NCI-H1436 (cell line): ENCODE measurements at regions not wholly inside any gene's neighbourhood (a gene's known extent, or its start where the extent isn't known, plus 50 kb on each side); places are given as distances from the start of the nearest gene placed in this dataset.

Source experiments
- DNase-seq: peaks from one replicate; lab custom pipeline; 2025; lab: John Stamatoyannopoulos, UW

DNA sequence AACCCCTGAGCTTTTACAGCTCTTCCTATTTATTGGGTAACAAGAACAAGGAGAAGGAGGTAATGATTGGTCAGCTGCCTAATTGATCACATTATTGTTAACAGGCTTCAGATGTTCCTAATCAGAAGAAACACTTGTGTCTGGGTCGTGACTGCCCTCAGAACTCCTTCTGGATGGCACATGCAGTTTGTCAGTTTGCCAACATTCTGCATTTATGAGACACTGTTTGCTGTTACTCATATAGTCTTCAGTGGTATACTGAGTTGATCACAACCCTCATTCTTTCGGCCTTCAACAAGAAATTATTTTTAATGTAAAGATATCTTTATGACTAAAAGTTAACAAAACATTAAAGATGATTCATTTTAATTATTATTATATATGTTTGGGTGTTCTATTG is 95.7 kb upstream of the DOCK10 start:
- no peak for DNase-seq

DNA sequence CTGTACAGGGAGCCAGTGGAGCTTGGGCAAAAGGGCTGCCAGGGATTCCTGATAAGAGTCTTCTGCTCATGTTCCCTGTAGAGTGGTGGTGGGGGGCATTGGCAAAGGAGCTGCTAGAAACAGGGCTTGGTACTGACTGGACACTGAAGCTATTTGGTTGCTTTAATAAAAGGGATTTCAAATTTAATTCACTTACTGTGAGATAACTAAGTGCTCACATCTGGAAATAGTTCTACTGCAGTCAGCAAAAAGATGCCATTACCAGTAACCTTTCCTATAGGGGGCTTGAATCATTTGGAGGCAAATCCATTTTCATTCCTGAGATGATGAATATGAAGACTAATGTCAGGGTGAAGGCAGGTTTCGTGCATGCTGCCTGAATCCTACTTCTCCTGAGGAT is 94.3 kb upstream of the DOCK10 start:
- no peak for DNase-seq

DNA sequence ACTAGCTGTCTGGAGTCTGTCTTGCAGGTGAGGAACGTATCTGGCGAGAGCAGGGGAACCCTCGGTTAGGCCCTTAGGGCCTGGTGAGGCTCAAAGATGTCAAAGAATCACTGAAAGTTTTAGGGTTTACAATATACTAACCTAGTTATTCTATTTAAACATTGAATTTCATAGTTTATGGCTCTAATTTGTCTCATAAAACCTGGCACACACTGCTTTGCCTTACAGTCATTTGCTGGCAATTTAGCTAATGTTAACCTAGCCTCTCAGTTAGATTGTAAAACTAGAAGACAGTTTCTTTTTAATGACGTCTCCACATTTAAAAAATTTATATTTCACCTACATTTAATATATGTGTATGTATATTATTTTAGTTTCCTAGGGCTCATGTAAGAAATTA is 89.6 kb upstream of the DOCK10 start:
- no peak for DNase-seq

DNA sequence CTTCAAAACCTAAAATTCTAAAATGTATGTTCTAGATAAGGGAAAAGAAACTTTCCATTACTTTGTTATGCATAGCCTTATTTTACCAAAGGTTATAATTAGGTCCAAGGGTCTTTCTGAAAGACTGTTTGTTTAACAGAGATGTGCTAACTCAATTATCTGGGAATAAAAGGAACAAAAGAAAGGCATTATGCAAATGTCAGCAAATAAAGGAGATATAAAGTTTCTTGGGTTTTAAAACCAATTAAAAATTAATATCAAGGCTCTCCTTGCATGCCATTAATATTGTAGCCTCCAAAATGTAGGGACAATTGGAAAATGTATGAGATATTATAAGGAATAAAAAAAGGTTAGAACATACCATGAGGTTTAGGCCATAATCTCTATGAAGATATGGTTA is 87.8 kb upstream of the DOCK10 start:
- DNase-seq = no peak

DNA sequence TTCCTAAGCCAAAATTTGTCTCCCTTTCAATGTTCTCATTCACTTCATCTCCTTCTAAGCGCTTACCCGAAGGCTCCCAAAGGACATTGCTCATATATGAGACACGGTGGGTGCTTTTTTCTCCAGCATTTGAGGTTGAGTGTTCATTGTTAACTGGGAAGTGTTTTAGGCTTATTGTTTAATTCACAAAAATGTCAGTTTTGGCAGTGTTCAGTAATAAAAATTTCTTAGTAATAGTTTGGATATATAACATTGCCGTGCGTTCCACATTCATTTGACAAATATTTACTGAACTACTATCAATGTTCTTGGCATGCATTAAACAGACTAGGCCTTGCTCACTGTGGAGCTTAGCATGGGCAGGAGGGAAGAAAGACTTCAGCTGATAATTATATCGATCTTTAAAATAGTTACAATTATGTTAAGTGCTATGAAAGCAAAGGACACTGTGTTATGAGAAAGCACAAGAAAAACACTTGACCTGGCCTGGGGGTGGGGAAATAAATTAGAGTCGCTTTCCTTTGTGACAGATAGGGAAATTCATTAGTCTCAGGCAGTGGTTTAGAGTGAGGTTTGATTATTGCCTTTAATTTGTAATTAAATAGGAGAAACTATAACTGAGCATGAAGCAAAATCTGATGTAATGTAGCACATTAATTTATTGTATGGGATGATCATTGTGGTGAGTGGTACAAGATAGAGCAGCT is 82.2 kb upstream of the DOCK10 start:
- peak; percentile 42 for DNase-seq

DNA sequence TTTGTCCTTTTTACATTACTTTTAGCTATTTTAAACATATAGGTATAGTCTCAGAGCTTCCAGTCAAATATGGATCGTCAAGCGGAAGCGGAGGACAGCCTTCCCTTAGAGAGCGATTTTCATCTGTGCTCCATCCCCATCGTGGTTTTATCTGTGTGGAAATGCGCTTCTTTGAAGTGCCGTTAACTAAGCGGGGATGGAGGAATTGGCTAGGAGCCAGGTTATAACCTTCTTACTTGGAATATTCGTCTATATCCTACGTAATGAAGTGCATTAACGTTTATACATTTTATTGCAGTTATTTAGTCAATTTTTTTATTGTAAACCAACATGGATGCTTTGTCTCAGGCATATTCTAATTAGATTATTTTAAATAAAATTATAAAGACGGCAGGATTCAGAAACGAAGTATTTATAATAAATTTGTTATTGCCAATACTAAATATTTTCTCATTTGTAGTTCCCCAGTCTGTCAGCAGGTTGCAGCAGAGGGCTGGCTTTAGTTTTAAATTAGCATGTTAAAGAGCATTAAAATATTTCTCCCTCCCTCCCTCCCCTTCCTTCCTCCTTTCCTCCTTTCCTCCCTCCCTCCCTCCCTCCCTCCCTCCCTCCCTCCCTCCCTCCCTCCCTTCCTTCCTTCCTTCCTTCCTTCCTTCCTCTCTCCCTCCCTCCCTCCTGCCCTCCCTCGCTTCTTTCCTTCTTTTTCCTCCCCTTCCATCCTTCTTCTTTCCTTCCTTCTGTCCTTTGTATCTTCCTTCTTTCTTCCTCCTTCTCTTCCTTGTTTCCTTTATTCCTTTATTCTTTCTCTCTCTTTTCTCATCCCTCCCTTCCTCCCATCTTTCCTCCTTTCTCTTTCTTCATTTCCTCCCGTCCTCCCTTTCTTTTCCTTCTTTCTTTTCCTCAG is 80.6 kb upstream of the DOCK10 start:
- peak; percentile 47 for DNase-seq

DNA sequence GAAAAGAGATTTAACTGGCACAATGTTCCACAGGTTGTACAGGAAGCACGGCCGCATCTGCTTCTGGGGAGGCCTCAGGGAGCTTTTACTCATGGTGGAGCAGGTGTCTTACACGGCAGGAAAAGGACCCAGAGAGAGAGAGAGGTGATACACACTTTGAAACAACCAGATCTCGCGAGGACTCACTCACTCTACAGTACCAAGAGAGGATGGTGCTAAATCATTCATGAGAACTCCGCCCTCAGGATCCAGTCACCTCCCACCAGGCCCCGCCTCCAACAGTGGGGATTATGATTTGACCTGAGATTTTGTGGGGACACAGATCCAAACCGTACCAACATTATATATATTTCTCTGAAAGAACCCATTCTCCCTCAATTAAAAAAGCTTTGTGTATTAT is 79.7 kb upstream of the DOCK10 start:
- peak; percentile 22 for DNase-seq

DNA sequence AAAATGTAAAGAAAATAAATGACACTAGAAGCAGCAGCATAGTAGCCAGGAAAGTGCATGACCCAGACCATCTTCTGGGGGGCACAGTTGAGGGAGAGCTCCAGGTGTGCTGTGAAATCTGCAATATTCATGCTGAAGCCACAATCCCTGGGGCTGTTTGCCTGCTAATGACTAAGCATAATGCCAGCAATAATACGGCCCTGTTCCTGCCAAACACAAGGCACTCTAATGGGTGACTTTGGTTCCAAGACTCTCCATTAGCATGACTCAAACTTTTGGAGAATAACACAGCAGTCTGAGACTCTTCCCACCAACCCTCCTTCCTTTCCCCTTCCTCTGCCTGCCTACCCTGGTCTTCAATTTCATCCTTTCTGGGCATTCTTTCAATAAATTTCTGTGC is 77.9 kb upstream of the DOCK10 start:
- DNase-seq = peak; percentile 20

DNA sequence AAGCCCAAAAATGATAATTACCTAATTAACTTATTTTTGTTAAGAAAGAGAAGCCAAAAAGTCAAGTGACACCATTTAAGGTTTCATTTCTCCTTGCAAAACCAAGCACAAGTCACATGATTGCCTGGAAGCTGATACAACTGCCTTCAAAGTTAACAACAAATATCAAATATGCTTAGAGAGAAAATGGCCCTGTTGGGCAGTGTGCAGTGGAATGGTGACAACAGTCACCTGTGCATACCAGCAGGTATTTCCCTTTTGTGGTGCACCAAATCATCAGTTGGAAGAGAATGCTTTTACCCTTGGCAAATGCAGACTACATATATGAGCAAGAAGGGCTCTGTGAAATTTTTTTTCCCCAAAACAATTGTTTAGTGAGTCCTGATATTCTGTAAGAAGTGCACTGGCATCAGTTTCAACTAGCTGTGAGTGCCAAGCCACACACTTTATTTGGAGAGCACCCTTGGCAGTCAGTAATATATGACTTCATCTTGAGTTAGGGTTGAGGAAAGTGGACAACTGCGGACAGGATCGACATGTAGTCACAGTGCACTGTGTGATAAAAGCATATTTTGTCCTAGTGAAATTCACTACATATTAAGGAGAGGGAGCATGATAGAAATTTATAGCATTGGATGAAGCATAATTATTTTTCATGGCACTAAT is 74.9 kb upstream of the DOCK10 start:
- DNase-seq = no peak

DNA sequence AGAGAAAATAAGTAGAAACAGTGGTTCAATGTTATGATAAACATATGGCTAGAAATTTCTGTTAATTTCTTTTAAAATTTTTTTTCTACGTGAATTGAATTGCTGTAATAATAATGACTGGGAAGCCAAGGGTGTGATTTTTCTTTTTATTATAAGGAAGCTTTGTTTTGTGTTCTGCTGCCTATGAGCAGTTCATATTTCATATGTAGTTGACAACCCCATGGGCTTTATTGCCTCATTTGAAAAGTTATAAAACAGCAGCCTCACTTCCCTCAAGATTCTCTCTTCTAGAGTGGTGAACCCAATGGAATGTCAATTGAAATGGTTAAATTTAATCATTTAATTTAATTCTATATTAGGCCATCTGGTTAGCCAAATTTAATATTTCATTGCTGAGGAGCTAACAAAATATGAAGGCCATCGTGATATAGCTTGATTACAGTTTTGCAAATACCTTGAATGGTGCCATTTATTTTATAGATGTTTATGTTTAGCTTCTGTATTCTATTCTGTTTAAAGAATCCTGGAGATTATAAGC is 72.6 kb upstream of the DOCK10 start:
- no peak for DNase-seq

DNA sequence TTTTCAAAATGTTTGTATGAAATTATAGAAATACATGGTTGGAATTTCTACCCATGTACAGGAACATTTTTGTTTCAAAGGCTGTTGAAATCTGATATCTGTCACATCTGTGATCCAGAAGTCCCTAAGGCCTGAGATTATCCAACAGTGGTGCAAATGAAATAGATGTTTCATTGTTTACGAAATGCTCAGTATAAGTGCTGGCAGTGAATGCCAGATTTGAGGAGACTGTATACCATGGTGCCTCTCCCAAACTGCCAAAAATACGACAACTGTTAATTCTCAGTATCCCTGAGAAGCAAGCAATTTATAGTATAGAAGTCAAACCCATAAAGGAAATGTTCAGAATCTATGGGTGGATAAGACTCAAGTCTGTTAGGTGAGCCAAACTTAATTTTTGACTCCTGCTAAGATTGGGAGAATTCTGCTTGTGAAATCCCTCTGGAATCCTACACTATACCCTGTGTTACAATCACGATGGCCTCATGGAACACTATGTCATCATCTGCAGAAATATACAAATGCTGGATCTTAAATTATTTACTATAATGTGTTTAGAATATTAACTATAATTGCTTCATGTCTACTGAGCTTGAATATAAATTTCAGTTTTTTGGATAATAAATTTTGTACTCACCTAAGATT is 71.2 kb upstream of the DOCK10 start:
- DNase-seq = no peak

DNA sequence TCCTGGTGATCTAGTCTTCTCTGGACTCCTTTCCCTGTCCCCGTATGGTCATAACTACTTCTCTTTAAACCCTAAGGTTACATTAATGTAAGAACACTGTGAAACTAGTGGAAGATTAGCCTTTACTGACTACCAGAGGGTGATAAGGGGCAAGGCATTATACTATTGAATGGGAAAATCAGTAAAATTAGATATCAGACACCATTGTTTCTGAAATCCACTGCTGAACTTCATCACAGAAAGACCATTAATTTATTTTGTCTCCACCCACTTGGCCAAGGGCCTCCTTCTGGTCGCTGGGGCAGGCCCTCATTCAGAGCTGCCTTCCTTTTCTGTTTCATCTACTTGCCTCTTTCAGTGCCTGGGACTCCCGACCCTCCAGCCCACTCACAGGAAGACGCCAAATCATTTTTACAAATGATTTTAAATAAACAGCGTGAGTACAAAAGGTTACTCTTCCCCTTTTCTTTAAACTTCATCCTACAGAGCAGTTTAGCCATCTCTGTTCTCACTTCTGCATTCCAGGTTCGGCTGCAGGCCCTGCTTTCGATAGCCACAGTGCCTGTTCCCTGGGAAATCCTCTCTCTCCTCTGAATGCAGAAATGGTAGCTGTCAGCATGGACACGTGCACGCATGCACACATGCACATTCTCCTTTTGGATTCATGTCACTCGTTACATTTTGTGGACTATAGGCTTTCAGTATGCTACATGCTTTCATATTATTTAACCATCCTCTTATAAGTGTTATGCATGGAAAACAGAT is 70.3 kb upstream of the DOCK10 start:
- DNase-seq = no peak

DNA sequence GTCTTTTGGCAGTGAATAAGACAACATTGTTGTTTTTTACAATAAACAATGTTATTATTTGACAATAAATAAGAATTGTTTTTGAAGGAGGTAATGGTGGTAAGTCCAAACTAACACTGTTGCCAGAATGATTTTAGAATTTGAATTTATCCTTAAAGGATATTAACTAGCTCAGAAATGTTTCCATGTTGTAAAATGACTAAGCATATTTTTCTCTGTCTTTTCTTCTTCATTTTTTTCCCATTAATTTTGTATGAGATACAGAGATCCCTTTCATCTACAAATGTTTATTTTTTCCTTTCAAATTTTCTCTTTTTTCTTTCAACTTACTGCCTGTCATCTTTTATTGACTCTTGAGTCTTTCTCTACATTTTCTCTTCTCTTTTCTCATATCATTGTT is 66.5 kb upstream of the DOCK10 start:
- DNase-seq = no peak

DNA sequence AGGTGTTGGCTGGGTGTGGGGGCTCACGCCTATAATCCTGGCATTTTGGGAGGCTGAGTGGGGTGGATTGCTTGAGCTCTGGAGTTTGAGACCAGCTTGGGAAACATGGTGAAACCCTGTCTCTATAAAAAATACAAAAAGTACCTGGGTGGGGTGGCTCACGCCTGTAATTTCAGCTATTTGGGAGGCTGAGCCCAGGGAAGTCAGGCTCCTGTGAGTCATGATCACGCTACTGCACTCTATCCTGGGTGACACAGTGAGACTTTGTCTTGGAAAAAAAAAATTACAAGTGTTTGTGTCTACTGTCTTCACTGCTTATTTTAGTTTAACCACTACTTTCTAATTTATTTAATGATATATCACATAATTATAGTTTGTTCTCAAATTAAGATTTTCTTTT is 62.7 kb upstream of the DOCK10 start:
- no peak for DNase-seq

DNA sequence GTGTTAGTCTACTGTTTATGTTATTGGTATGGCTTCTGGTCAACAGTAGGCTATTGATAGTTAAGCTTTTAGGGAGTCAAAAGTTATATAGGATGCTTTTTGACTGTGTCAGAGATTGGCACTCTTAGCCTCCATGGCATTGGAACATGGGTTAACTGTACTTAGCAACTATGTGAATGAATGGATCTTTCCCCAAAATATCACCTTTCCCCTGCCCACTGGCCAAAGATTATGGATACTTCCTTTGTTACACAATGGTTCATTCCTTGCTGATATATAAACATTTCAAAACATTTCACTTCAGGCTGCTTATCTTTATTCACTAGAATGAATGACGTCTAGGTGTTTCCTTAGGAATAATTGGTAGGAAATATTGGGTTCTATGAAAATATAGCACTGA is 62.1 kb upstream of the DOCK10 start:
- DNase-seq = no peak

DNA sequence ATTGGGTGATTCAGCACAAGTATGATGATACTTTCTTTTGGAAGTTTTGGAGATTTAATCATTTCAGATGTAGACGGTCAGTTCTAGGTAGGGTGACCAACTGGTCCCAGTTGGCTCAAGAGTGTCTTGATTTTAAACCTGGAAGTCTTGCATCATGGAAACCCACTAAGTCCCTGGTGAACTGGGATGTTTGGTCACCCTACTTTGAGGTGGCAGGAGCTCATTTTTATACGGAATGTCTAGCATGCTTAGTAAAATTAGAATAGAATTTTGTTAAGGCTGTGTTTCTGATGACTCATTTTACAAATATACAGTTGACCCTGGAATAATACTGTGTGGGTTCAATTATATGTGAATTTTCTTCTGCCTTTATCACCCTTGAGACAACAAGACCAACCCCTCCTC is 61.5 kb upstream of the DOCK10 start:
- no peak for DNase-seq

DNA sequence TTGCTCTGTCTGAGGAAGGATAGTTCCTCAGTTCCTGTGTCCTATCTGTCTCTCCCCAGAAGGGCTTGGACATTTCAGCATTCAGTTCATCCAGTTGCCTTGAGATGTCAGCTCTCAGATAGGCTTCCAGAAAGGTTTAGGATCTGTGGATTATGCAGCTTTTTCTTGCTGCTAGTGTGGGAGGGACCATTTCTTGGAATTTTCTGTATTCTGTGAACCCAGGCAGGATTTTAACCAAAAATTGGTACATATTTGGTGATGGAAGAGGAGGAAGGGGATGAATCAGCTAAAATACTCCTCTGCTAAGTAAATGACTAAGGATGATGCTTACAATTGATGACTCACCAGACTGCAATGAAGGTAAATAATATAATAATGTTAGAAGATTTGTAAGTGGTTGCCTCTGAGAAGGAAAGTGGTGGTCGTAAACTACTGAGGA is 58.6 kb upstream of the DOCK10 start:
- DNase-seq = no peak

DNA sequence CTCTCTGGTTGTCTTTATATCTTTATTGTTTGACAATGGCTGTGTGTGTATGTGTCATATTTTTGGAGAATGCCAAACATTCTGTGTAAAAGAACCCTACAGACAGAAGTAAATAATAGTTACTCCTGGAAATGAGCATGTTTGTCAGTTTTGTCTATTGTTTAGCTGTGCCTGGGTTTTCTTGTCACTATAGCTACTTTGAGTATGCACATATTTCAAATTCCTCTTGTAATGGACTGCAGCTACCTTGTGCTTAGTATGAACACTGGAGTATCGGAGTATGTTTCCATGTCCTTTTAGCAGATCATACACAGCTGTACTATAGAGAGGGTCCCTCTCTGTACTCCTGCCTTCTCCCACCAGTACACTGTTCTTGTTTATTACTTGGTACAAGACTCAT is 58.0 kb upstream of the DOCK10 start:
- no peak for DNase-seq

DNA sequence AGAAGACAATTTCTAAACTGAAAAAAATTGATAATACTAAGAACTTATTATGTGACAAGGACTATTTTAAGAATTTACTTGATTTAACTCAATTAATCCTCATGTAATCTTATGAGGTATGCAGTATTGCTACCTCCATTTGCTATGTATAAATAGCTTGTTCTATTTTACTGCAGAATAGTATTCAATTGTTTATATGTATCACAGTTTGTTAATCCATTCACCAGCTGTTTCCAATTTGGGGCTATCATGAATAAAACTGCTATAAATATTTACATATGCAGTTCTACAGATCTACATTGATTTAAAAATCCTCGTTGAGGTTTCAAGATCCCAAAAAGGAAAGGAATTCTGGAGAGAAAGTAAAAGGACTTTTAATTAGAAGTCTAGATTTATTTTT is 54.8 kb upstream of the DOCK10 start:
- DNase-seq = no peak
